ENCODE measurements at regions not wholly inside any gene's neighbourhood (a gene's known extent, or its start where the extent isn't known, plus 50 kb on each side); places are given as distances from the start of the nearest gene placed in this dataset.

DNA sequence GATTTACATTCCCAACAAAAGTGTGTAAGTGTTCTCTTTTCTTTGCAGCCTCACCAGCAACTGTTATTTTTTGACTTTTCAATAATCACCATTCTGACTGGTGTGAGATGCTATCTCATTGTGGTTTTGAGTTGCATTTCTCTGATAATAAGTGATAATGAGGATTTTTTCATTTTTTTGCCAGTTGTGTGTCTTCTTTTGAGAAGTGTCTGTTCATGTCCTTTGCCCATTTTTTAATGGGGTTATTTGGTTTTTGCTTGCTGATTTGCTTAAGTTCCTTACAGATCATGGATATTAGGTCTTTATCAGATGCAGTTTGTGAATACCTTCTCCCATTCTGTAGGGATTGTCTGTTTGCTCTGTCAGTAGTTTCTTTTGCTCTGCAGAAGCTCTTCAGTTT is 107.7 kb downstream of the EHF start:
- no peak overlapping the region for H3K27ac Mint-ChIP-seq
- peaks cover 3% of the 10 kb centered on the region for H3K9me3 ChIP-seq (ENCODE audit: control insufficient read depth, insufficient read depth, low read length)
- DNase-seq, result no peak
- H3K4me3 ChIP-seq (ENCODE audit: low read length), result no peak overlapping the region
- peaks cover 0 to 7% of the 10 kb centered on the region in 2 donors for H3K9me3 Mint-ChIP-seq
- TF ChIP-seq, protein P1, sequence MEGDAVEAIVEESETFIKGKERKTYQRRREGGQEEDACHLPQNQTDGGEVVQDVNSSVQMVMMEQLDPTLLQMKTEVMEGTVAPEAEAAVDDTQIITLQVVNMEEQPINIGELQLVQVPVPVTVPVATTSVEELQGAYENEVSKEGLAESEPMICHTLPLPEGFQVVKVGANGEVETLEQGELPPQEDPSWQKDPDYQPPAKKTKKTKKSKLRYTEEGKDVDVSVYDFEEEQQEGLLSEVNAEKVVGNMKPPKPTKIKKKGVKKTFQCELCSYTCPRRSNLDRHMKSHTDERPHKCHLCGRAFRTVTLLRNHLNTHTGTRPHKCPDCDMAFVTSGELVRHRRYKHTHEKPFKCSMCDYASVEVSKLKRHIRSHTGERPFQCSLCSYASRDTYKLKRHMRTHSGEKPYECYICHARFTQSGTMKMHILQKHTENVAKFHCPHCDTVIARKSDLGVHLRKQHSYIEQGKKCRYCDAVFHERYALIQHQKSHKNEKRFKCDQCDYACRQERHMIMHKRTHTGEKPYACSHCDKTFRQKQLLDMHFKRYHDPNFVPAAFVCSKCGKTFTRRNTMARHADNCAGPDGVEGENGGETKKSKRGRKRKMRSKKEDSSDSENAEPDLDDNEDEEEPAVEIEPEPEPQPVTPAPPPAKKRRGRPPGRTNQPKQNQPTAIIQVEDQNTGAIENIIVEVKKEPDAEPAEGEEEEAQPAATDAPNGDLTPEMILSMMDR (IDR thresholded peaks at IDR 0.05), result no peak
- H3K27me3 ChIP-seq (ENCODE audit: control insufficient read depth, insufficient read depth, low read length), result no peaks in the 10 kb centered on the region
- no peak overlapping the region for H3K4me3 Mint-ChIP-seq
- H3K4me1 ChIP-seq (ENCODE audit: control insufficient read depth, insufficient read depth, low read length), result no peaks in the 10 kb centered on the region
- peaks cover 18 to 36% of the 10 kb centered on the region in 2 donors for H3K27me3 Mint-ChIP-seq (ENCODE audit: low read depth in 2 of 2)
- no peaks in the 10 kb centered on the region for H3K36me3 ChIP-seq (ENCODE audit: control insufficient read depth, insufficient read depth, low read length)
- H3K27ac ChIP-seq (ENCODE audit: low read length), result no peak overlapping the region
- H3K4me1 Mint-ChIP-seq, result peaks cover 15 to 24% of the 10 kb centered on the region in 2 donors
- H3K36me3 Mint-ChIP-seq, result peaks cover 13% of the 10 kb centered on the region
- no peak for ATAC-seq
- intact Hi-C loops (cut with micrococcal nuclease), result no loop called here

DNA sequence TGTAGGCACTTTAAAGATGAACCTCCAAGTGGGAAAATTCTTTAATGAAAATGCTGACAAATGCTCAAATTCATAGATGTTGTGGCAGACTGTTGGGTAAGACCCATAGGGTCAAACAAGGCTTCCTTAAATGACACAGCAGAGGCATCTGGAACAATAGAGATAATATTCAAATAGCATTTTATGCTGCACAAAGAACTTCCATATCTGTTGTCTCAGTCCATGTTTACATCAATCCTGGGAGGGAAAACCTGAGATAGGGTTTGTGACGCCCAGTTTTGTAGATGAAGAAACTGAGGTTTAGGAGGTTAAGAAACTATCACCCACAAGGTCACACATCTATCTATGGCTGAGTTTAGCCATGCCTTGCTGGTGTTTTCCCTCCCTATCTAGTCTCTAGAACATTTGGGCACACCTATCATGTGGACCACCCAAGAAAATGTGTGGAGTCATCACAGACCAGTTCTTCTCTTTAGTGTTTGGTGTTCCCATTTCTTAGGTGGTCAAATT is 106.4 kb downstream of the EHF start:
- H3K4me3 ChIP-seq (ENCODE audit: low read length), result no peak overlapping the region
- TF ChIP-seq, protein P1 (IDR thresholded peaks at IDR 0.05), result no peak
- WGBS (ENCODE audit: insufficient coverage), result no CpG with 5 or more reads among the region's 1 CpG
- no peak overlapping the region for H3K27ac ChIP-seq (ENCODE audit: low read length)
- intact Hi-C loops (cut with micrococcal nuclease), result no loop called here
- H3K4me3 Mint-ChIP-seq, result no peak overlapping the region
- no peak overlapping the region for H3K27ac Mint-ChIP-seq
- no peaks in the 10 kb centered on the region for H3K27me3 ChIP-seq (ENCODE audit: control insufficient read depth, insufficient read depth, low read length)
- H3K4me1 ChIP-seq (ENCODE audit: control insufficient read depth, insufficient read depth, low read length), result no peaks in the 10 kb centered on the region
- no peaks in the 10 kb centered on the region for H3K36me3 ChIP-seq (ENCODE audit: control insufficient read depth, insufficient read depth, low read length)
- H3K27me3 Mint-ChIP-seq (ENCODE audit: low read depth in 2 of 2), result peaks cover 22 to 45% of the 10 kb centered on the region in 2 donors
- peaks cover 15 to 24% of the 10 kb centered on the region in 2 donors for H3K4me1 Mint-ChIP-seq
- H3K36me3 Mint-ChIP-seq, result peaks cover 16% of the 10 kb centered on the region
- peaks cover 0 to 7% of the 10 kb centered on the region in 2 donors for H3K9me3 Mint-ChIP-seq
- ATAC-seq (peak in 2 of 3 donors; percentile 69 to 75), DNase-seq (no peak)
- peaks cover 3% of the 10 kb centered on the region for H3K9me3 ChIP-seq (ENCODE audit: control insufficient read depth, insufficient read depth, low read length)

DNA sequence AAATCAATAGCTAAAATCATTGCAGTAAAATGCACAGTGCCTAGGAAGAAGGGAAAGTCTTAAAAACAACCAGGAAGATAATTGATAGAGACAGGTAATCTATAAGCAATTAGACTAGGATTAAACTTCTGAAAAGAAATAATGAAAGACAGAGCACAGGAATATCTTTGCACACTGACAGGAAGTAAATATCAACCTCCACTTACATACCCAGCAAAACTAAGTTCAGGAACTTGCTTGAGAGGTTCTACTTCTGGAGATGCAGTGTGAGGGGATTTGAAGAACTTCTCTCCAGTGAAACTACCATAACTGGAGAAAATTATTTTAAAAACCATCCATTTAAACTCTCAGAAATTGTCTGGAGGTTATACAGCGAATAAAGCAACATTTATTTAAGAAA is 104.1 kb downstream of the EHF start:
- Histone ChIP-seq H3K4me3 (ENCODE audit: low read length) (no peak overlapping the region), H3K27ac (ENCODE audit: low read length) (no peak overlapping the region), H3K36me3 (ENCODE audit: control insufficient read depth, insufficient read depth, low read length) (no peaks in the 10 kb centered on the region), H3K9me3 (ENCODE audit: control insufficient read depth, insufficient read depth, low read length) (peaks cover 3% of the 10 kb centered on the region), H3K4me1 (ENCODE audit: control insufficient read depth, insufficient read depth, low read length) (no peaks in the 10 kb centered on the region), H3K27me3 (ENCODE audit: control insufficient read depth, insufficient read depth, low read length) (no peaks in the 10 kb centered on the region)
- WGBS (ENCODE audit: insufficient coverage), result 83% methylated on average over 1 of the region's 1 CpG
- Mint-ChIP-seq H3K27me3 (ENCODE audit: low read depth in 2 of 2) (peaks cover 17 to 30% of the 10 kb centered on the region in 2 donors), H3K4me1 (peaks cover 15 to 24% of the 10 kb centered on the region in 2 donors), H3K4me3 (no peak overlapping the region), H3K9me3 (peaks cover 0 to 7% of the 10 kb centered on the region in 2 donors), H3K27ac (no peak overlapping the region), H3K36me3 (peaks cover 16% of the 10 kb centered on the region)
- intact Hi-C loops (cut with micrococcal nuclease), result no loop called here
- DNase-seq (no peak), ATAC-seq (no peak)
- TF ChIP-seq, protein P1 (IDR thresholded peaks at IDR 0.05), result no peak

DNA sequence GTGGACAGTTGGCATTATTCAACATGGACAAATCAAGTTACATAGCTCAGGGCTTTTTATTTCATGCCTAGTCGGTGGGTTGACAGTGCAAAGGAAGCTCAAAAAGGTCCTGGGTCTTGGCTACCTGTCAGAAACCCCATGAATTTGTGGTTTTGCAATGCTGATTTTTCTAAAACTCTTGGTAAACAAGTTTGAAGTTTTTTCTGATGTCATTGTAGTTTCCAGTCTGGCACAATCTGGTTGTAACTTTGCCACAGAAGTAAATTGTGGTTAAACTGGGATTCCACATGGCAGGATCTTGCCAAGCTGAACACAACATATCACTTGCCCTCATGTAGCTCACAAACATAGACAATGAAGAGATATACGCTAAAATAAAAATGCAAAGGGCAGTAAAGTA is 100.8 kb downstream of the EHF start:
- DNase-seq (no peak), ATAC-seq (no peak)
- Histone ChIP-seq H3K27ac (ENCODE audit: low read length) (no peak overlapping the region), H3K27me3 (ENCODE audit: control insufficient read depth, insufficient read depth, low read length) (peaks cover 5% of the 10 kb centered on the region), H3K4me3 (ENCODE audit: low read length) (no peak overlapping the region), H3K4me1 (ENCODE audit: control insufficient read depth, insufficient read depth, low read length) (no peaks in the 10 kb centered on the region), H3K36me3 (ENCODE audit: control insufficient read depth, insufficient read depth, low read length) (no peaks in the 10 kb centered on the region), H3K9me3 (ENCODE audit: control insufficient read depth, insufficient read depth, low read length) (peaks cover 3% of the 10 kb centered on the region)
- 56% methylated on average over 2 of the region's 2 CpGs for WGBS (ENCODE audit: insufficient coverage)
- Mint-ChIP-seq H3K9me3 (peaks cover 0 to 7% of the 10 kb centered on the region in 2 donors), H3K4me1 (no peaks in the 10 kb centered on the region), H3K27ac (no peak overlapping the region), H3K4me3 (no peak overlapping the region), H3K36me3 (peaks cover 16% of the 10 kb centered on the region), H3K27me3 (ENCODE audit: low read depth in 2 of 2) (peaks cover 17 to 26% of the 10 kb centered on the region in 2 donors)
- TF ChIP-seq, protein P1 (IDR thresholded peaks at IDR 0.05), result no peak
- intact Hi-C loops (cut with micrococcal nuclease), result no loop called here

Measured in natural killer cell (primary cell).